HTR-8/SVneo (cell line): ENCODE measurements at regions not wholly inside any gene's neighbourhood (a gene's known extent, or its start where the extent isn't known, plus 50 kb on each side); places are given as distances from the start of the nearest gene placed in this dataset.
"Not testable (repeated sequence)": the region's sequence is repeated elsewhere in the genome, so short reads cannot be mapped to it uniquely, and the experiment has no call there.

Experiments used
- DNase-seq: peaks from one replicate; pipeline ENCODE4 v3.0.0; 2011; ENCODE audit warnings: low spot score, mixed read lengths; ENCODE audit not compliant: insufficient read length
- FAIRE-seq: peaks from 2 replicates; lab custom pipeline; 2011; peaks lifted over from hg19 to GRCh38; lab: Jason Lieb, UNC

DNA sequence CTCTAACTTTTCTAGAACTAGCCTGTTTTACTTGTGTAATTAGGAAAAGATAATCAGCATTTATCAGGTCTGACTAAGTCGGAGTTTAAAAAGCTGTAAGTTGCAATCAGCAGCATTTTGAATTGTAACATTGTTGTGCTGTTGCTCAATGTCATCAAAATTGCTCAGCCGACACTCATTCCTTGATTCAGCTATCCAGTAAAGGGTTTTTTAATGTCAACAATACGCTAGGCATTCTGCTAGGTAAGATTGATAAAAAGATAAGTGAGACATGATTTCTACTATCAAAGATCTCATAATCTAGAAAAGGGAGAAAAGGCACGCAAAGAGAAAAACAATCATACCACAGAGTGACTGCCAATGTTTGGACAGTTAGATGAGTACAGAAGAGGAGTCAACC, 327.1 kb upstream of the CDH2 start:
- DNase-seq = no peak
- FAIRE-seq = no peak

DNA sequence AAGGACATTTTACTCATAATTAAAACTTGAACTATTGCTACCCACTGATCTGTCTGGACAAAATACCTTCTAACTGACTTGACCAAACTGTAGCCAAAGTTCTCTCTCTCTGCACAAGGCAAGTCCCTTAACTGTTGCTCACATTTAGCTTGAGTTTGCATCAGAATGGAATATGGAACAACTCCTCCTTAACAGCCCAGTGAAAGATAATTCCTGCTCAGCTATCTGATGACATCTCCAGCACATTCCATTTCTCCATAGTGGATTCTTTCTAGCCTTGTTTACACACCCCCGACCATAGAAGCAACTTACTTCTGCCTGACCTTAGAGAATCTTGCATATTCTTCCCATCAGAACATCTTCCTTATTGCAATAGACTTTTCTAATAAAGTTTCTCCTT, 317.2 kb upstream of the CDH2 start:
- FAIRE-seq = no peak
- DNase-seq = no peak

DNA sequence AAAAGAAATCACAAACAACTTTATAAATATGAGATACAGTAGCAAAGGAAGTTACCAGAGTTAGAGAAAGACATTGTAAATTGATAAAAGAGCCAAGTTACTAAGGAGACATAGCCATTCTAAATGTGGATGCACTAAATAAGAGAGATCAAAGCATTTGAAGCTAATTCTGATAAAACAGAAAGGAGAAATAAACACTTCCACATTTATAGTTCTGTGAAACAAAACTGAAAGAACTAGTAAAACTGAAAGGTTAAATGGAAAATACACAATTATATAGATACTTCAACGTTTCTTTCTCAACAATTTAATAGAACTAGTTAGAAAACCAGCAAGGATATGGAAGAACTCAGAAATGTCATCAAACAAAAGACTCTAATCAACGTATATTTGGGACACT, 309.0 kb upstream of the CDH2 start:
- DNase-seq (no peak), FAIRE-seq (no peak)

DNA sequence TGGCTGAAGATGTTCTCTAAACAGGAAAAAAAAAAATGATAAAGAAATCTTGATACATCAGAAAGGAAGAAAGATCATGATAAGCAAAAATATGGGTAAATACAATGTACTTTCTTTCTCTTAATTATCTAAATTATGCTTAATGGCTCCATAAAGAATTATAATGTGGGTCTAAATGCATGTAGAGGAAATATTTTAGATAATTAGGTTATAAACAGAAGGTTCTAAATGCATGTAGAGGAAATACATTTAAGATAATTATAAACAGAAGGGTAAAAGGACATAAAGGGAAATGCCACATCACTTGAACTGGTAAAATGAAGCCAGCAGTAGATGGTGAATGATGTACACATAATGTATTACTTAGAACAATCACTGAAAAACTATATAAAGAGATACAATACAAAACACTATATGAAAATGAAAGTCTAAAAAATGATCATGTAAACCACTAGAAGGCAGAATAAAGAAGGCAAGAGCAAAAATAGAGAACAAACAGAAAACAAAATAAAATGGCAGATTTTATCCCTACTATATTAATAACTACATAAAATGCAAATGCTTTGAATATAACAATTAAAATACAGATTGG, 308.4 kb upstream of the CDH2 start:
- DNase-seq (no peak), FAIRE-seq (no peak)

DNA sequence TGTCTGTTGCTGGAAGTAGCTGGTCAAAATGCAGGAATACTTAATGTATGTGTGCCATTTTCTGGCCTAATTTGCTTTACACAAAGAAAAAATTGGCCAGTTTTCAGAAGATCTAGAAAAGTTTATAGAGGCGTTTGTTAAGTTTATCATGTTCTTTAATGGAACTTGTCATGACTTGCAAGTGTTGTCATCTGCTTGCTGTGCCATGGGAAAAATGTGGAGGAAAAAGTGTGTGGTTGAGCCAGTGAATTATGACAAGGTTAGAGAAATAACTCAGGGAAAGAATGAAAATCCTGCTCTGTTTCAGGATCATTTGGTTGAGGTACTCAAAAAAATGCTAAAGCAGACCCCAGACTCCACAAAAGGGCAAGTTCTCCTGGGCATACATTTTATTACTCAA, 301.6 kb upstream of the CDH2 start:
- FAIRE-seq = no peak

DNA sequence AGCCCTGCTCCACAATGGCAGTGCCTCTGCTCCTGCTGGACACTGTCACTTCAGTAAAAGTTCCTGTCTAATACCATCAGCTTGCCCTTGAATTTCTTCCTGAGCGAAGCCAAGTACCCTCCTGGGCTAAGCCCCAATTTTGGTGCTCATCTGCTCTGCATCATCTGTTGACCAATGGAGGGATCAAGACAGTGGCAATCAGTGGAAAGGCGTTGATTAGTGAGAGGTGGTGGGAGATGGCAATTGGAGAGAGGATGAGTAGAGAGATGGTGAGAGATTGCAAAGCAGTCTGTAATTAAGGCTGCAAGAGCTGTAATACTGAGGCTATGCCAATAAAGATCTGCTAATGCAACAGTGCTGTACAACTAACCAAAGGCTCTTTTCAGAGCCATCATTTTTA, 299.4 kb upstream of the CDH2 start:
- FAIRE-seq (no peak), DNase-seq (no peak)

More for the DNA sequence above, 301.6 kb upstream of the CDH2 start:
- DNase-seq = no peak

DNA sequence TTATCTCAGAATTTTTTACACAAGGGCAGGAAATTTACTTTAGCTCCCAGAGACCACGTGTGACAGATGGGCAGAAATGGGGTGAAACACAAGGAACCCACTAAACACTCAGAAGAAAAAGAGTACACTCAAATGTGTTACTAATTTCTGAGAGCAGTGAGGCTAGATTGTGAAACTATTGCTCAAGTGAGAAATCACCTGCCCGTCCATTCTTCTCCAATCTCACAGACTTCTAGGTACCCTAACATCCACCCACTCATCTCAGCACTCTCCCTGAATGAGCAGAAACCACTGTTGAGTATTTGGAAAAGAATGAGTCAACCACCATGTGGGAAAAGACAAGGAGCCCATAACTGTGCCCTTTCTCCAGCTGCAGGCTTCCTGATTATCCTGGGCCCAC, 293.0 kb upstream of the CDH2 start:
- DNase-seq = no peak
- FAIRE-seq = no peak

DNA sequence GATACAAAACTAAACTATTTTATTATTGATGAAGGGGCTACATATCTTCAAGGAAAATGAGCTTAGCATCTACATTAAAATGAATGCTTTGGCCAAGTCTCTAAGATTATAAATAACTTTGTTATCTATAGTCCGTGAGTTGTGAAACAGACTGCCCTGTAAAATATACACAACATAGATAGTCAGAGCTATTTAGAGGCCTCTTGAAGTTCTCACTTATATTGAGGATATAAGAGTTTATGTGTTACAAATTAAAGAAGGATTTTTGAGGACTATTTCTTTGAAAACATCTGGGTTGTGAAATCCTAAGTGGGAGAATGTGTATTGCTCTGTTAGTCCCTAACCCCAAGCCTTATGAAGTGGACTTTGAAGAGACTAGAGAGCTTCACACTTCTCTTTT, 292.0 kb upstream of the CDH2 start:
- DNase-seq (no peak), FAIRE-seq (no peak)

DNA sequence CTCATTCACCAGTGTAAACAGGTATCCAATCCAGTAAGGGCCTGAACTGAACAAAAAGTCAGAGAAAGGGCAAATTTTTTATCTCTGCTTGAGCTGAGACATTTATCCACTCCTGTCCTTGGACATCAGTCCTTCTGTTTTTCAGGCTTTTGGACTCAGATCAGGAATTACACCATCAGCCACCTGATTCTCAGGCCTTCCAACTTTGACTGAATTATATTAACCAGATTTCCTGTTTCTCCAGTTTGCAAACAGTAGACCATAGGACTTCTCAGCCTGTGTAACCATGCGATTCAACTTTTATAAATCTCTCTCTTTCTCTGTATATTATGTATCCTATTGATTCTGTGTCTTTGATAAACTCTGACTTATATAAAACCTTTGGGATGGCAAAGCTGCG, 289.3 kb upstream of the CDH2 start:
- DNase-seq = no peak
- FAIRE-seq = no peak

DNA sequence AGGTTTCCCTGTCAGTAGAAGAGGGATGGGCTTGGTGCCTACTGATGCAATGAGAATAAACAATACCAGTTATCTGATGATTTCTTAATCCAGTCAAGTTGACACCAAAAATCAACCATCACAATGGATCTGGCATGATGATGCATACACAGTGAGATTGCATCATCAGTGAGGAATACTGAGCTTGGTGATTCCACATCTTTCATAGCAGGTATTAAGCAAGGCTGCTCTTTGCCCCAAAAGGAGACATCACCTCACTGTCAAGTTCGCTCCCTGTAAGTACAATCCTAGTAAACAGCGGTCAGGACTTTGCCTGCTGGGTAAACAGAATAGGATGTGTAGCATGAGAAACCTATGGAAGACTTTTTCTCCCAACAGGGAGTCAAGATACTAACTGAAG, 282.7 kb upstream of the CDH2 start:
- no peak for FAIRE-seq
- DNase-seq = no peak

DNA sequence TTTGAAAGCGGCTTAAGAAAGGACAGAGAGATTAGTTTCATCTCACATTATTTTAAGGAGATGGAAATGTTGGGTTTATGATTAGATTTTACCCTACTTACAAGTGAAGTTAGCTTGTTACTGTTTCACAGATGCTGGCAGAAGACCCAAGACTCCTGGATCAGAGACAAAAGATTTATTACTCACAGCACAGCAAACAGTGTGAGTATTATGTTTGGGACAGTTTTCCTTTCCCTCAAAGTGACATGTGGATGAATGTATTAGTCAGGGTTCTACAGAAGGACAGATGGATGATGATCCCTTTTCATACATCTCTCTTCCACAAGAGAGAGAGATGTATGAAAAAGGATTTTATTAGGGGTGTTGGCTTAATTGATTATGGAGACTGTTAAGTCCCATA, 281.8 kb upstream of the CDH2 start:
- FAIRE-seq (no peak), DNase-seq (no peak)

DNA sequence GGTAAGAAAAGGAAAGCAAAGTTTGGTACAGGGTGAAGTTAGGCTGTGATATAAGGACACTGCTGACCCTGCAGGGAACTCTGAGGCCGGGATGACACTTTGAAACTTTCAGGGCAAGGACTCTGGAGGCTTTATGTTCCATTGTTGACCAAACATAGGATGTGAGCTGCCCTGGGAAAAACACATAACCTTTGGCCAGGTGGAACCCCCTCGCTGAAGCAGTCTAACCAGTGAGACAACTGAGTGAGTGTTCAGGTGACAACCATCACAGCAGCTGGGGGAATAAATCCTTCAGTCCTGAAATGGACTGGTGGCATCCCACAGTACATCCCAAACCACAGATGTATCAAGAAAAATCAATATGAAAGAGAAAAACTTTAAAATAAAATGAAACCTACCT, 280.9 kb upstream of the CDH2 start:
- DNase-seq = no peak
- no peak for FAIRE-seq

DNA sequence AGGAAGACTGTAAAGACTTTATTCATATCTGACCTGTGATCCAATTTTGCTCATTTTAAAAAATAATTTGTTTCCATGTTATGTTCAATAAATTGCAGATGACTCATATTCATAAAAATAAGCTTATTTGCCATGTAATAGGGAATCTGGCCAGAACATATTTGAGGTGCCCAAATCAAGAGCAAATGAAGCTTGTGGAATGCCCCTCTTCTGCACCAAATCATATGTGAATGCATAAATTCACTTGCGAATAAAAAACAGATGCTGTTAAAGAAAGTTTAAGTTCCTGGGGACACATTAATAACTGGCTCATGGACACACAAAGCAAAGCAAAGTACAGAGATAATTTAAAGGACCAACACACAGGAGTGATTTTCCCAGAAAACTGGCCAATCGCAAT, 279.0 kb upstream of the CDH2 start:
- FAIRE-seq = no peak
- no peak for DNase-seq

DNA sequence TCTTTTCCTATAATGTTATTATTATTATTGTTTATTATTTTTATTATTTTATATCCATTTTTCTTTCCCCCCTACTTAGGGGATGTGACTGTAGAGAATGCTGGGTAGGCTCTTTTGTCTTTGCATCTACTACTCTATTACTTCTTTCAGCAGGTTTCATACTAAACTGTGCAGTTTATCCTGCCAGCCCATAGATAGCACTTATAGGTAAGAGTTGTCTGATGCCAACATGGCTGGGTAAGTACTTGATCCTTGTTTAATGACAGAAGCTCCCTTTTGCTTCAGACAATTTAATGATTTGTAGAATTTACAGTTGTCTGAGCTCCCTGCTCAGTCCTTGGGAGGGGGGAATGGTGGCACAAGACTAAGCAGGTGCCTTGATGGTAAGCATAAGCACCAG, 262.9 kb upstream of the CDH2 start:
- DNase-seq (no peak), FAIRE-seq (no peak)

DNA sequence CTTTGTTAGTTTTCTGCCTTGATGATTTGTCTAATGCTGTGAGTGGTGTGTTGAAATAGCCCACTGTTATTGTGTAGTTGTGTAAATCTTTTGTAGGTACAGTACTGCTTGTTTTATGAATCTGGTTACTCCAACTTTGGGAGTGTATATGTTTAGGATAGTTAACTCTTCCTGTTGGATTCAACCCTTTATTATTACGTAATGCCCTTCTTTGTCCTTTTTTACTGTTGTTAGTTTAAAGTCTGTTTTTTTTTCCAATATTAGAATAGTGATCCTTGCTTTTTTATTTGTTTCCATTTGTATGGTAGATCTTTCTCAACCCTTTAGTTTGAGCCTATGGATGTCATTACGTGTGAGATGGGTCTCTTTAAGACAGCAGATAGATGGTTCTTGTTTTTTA, 261.5 kb upstream of the CDH2 start:
- no peak for FAIRE-seq
- no peak for DNase-seq

DNA sequence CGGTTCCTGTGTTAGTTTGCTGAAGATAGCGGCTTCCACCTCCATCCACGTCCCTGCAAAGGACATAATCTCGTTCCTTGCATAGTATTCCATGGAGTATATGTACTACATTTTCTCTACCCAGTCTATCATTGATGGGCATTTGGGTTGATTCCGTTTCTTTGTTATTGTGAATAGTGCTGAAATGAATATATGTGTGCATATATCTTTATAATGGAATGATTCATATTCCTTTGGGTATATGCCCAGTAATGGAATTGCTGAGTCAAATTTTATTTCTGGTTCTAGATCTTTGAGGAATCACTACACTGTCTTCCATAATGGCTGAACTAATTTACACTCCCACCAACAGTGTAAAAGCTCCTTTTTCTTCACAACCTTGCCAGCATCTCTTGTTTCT, 255.4 kb upstream of the CDH2 start:
- FAIRE-seq = no peak
- DNase-seq = no peak

DNA sequence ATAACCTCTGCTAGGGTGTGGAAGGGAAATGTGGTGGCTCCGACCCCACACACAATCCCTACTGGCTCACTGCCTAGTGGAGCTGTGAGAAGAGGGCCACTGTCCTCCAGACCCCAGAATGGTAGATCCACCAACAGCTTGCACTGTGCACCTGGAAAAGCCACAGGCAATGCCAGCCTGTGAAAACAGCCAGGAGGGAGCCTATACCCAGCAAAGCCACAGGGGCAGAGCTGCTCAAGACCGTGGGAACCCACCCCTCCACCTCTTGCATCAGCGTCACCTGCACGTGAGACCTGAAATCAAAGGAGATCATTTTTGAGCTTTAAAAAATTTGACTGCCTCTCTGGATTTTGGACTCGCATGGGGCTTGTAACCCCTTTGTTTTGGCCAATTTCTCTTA, 249.0 kb upstream of the CDH2 start:
- FAIRE-seq = no peak

DNA sequence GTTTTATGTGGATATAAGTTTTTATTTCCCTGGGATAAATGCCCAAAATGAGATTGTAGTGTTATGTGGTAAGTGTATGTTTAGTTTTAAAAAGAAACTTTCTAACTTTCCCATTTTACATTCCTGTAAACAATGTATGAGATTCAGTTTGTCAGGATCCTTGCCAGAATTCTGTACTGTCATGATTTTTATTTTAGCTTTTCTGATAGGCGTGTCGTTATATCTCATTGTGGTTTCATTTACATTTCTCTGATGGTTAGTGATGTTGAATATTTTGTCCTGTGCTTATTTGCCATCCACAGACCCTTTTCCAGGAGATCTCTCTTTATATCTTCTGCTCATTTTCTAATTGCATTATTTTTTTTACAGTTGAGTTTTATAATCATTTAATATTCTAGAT, 245.6 kb upstream of the CDH2 start:
- FAIRE-seq (no peak), DNase-seq (no peak)

More for the DNA sequence above, 249.0 kb upstream of the CDH2 start:
- no peak for DNase-seq

DNA sequence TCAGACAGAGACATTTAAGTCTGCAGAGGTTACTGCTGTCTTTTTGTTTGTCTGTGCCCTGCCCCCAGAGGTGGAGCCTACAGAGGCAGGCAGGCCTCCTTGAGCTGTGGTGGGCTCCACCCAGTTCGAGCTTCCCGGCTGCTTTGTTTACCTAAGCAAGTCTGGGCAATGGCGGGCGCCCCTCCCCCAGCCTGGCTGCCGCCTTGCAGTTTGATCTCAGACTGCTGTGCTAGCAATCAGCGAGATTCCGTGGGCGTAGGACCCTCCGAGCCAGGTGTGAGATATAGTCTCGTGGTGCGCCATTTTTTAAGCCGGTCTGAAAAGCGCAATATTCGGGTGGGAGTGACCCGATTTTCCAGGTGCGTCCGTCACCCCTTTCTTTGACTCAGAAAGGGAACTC, 245.0 kb upstream of the CDH2 start:
- not testable (repeated sequence) for DNase-seq, FAIRE-seq

DNA sequence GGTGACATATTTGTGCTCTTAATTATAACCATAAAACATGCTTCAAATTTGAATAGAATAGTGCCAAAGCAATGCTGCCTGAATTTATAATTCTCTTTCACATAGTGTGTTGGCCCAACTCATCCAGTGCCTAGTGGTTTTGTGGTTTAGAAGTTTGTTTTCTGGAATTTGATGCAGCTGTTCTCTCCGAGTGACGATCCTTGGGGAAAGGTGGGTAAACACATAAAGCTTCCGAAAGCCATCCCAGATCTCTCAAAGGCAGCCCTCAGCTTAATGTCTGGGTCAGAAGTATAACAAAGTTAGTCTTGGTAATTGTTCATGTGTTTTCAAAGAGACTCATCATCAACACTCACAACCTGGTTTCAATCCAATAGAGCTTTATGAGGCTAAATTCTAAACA, 235.6 kb upstream of the CDH2 start:
- FAIRE-seq (no peak), DNase-seq (no peak)

DNA sequence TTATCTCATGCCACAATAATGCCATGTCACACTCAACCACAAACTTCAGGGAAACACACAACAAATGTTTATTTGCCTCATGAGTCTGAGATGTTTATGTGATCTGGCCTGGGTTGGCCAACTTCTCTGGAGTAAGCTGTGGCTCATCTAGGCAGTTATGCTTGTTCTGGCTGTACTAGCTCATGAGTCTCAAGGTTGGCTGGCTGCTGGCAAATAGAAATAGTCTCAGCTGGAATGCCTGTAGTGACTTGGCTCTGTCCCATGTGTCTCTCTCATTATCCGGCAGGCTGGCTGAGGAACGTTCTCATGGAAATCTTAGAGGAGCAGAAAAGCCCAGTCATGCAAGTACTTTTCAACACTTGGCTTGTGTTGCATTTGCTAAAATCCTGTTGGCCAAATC, 234.9 kb upstream of the CDH2 start:
- DNase-seq (no peak), FAIRE-seq (no peak)

DNA sequence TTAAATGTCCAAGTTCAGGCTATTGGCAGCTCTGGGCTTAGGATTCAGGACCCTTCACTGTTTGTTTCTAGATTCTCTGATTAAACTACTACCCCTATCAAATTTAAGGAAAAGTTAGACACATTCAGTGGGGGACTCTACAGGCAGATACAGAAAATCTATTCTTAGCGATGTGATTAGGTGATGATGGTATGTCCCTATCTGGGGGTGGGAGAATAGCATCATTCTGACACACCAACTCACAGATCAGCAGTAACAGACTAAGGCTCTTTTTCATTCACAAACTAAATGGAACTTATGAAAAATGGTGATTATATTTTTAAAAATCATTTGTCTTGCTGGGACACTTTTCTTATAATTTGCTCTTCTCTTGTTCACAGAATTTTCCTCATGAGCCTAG, 232.9 kb upstream of the CDH2 start:
- FAIRE-seq (no peak), DNase-seq (no peak)

DNA sequence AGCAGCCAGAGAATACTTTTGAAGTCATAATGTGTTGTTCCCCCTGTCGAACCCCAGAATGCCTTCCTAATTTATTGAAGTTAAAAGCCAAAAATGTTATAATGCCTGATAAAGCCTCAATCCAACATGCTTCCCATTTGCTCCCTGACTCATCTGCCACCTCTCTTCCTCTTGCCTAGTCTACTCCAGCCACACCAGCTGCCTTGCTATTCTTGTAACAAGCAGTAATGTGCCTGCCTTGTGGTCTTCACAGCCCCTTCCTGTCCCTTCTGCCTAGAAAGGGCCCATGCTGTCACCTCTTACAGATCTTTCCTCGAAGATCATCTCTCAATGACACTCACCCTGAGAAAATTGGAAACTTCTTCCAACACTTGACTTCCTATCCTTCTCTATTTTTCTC, 231.6 kb upstream of the CDH2 start:
- FAIRE-seq (no peak), DNase-seq (no peak)
